Activated T-cell treated with anti-CD3 and anti-CD28 coated beads, Interleukin-2, amount 50 U/mL, for 4 hours (primary cell): ENCODE measurements at regions not wholly inside any gene's neighbourhood (a gene's known extent, or its start where the extent isn't known, plus 50 kb on each side); places are given as distances from the start of the nearest gene placed in this dataset.

Source experiments
- ATAC-seq, 2 donors: fragments of 200-7000 bp; cut with Tn5 transposase; one replicate each; pipeline ENCODE4 v1.10.0; 2021
- DNase-seq: peaks from one replicate; pipeline ENCODE4 v3.0.0-alpha.2; 2020
- H3K27me3 Mint-ChIP-seq: one replicate; pipeline ENCODE4 v1.8.0; 2021; ENCODE audit warnings: low read depth, mixed read lengths
- H3K36me3 Mint-ChIP-seq: one replicate; pipeline ENCODE4 v1.8.0; 2022; ENCODE audit warnings: mixed read lengths; ENCODE audit not compliant: insufficient read depth
- H3K4me1 Mint-ChIP-seq: one replicate; pipeline ENCODE4 v1.8.0; 2021; ENCODE audit warnings: low read depth, mixed read lengths
- H3K4me3 Mint-ChIP-seq: one replicate; pipeline ENCODE4 v1.8.0; 2021; ENCODE audit warnings: mild to moderate bottlenecking, moderate library complexity, mixed read lengths
- H3K9me3 Mint-ChIP-seq: one replicate; pipeline ENCODE4 v1.8.0; 2021; ENCODE audit warnings: mixed read lengths

- Mint-ChIP-seq H3K4me3 (no peak overlapping the region), H3K4me1 (peaks cover 5% of the 10 kb centered on the region), H3K9me3 (peaks cover 20% of the 10 kb centered on the region), H3K36me3 (no peaks in the 10 kb centered on the region), H3K27me3 (no peaks in the 10 kb centered on the region)
- DNase-seq, result no peak
- no peak for ATAC-seq
Observed at GRCh38 chr13:48602296-48603016, 51.3 kb upstream of the CYSLTR2 start.

- ATAC-seq (no peak), DNase-seq (no peak)
- peaks cover 27% of the 10 kb centered on the region for H3K9me3 Mint-ChIP-seq
- H3K4me3 Mint-ChIP-seq, result no peak overlapping the region
- no peaks in the 10 kb centered on the region for H3K36me3 Mint-ChIP-seq
- H3K27me3 Mint-ChIP-seq, result no peaks in the 10 kb centered on the region
- H3K4me1 Mint-ChIP-seq, result peaks cover 5% of the 10 kb centered on the region
Observed at GRCh38 chr13:48603375-48603774, 50.4 kb upstream of the CYSLTR2 start.
